HG03159 (cell line): ENCODE measurements at regions not wholly inside any gene's neighbourhood (a gene's known extent, or its start where the extent isn't known, plus 50 kb on each side); places are given as distances from the start of the nearest gene placed in this dataset.
"Not testable (repeated sequence)": the region's sequence is repeated elsewhere in the genome, so short reads cannot be mapped to it uniquely, and the experiment has no call there.

ENCODE experiments used
- ATAC-seq: cut with Tn5 transposase; IDR thresholded peaks from one replicate; pipeline ENCODE4 v1.9.1; 2021; ENCODE audit warnings: mild to moderate bottlenecking, moderate library complexity; ENCODE audit not compliant: unreplicated experiment

- no peak for ATAC-seq
Measured at GRCh38 chr1:194487172-194487571, 1300.8 kb upstream of the B3GALT2 start.

DNA sequence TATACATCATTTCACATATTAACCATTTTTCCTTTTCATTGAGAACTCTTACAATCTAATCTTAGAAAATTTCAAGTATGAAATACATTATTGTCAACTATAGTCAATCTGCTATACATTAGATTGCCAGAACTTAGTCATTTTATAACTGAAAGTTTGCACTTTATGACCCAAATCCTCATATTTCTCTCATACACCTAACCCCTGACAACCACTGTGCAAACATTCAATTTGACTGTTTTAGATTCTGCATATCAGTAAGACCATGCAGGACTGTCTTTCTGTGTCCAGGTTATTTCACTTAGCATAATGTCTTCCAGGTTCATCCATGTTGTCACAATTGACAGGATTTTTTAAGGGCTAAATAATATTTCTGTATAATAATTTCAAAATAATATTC lies 1299.0 kb upstream of the B3GALT2 start:
- ATAC-seq, result no peak

- no peak for ATAC-seq
Measured at GRCh38 chr1:194478731-194479130, 1292.3 kb upstream of the B3GALT2 start.

DNA sequence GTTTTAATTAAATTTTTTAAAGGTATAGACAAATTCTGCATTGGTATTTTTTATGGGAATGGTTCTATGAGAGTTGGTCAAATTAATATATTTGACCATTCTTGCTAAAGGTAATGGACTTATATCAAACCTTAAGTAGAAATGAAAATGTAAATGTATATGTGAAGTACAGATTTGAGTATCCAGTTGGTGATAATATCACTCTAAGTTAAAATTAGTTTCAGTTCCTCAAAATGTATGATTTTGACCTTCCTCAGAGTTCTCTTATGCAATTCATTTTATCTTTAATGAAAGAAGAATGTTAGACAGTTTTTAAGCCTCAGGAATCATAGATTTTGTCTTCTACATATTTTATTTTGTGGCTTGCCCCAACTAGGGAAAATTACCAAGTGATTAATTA lies 1291.5 kb upstream of the B3GALT2 start:
- ATAC-seq, result peak; percentile 98

GRCh38 chr1:194476872-194477271 lies 1290.5 kb upstream of the B3GALT2 start:
- no peak for ATAC-seq

DNA sequence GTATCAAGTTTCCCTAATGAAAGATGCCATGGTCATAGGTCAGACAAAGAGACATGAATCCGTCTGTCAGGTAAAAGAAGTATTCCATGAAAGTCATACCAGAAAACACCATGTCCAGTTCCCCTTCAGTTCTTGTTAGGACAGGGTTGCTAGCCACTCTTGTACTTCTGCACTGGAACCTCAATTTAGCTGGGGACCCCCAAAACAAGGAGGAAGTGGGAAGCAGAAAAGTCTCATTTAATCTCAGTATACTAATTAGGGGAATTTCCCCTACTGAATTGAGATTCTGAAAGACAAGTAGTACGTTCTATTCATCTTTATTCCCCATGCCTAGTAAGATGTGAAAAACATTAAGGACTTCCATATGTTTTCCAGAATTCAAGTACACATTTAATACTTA lies 1289.9 kb upstream of the B3GALT2 start:
- ATAC-seq, result no peak

DNA sequence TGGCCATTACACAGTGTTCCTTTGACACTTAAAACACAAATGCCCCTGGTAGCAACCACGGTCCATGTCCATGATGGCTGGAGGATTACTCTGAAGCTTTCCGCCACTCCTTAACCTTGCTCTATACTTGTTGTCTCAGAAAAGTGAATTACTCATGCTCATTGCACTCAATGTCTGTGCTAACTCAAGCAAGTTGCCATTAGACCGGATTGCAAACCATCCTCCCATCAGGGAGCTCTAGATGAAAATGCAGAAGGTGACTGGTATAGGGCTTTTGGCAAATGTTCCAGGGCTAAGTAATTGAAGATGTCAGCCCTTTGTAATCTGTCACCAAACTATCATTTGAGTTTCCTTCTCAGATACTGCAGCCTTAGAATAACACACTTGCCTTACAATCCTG lies 1288.3 kb upstream of the B3GALT2 start:
- no peak for ATAC-seq

- no peak for ATAC-seq
Measured at GRCh38 chr1:194473766-194474165, 1287.4 kb upstream of the B3GALT2 start.

- no peak for ATAC-seq
Measured at GRCh38 chr1:194469282-194469681, 1282.9 kb upstream of the B3GALT2 start.

GRCh38 chr1:194466706-194467105 lies 1280.3 kb upstream of the B3GALT2 start:
- ATAC-seq, result no peak

- no peak for ATAC-seq
Measured at GRCh38 chr1:194447636-194448035, 1261.2 kb upstream of the B3GALT2 start.

- ATAC-seq, result no peak
Measured at GRCh38 chr1:194445244-194445643, 1258.8 kb upstream of the B3GALT2 start.

GRCh38 chr1:194442901-194443575 lies 1256.6 kb upstream of the B3GALT2 start:
- no peak for ATAC-seq

- no peak for ATAC-seq
Measured at GRCh38 chr1:194437135-194437534, 1250.7 kb upstream of the B3GALT2 start.

DNA sequence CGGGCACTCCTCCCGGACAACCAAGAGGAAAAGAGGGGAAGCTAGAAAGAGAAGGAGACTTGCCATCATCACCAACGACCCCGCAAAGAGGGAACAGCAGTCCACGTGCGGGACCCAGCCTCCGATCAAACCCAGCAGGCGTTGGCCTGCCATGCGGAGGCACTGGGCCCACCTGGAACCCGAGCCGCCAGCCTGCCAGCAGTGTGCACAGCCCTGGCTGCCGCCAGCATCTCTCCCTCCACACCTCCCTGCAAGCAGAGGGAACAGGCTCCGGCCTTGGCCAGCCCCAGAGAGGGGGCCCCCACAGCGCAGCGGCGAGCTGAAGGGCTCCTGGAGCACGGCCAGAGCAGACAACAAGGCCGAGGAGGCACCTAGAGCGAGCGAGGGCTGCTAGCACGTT lies 1244.7 kb upstream of the B3GALT2 start:
- ATAC-seq, result no peak

DNA sequence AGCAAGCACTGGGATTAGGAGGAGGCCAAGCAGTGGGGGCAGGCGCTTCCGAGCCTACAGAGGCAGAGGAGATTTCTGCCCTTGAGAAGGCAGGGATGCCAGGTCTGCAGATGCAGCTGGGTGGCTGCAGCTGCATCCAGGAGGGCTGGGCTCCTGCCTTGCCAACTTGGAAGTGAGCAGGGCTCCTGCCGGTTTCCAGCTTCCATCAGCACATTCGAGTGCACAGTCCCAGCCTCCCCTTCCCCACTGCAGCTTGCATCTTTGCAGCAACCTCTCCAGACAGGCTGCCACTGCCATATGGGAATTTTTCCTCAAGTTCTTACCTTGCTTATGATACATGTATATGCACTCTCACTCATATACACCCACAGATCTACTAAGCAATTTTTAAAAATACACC lies 1234.3 kb upstream of the B3GALT2 start:
- ATAC-seq, result no peak

GRCh38 chr1:194419721-194420120 lies 1233.3 kb upstream of the B3GALT2 start:
- ATAC-seq, result no peak

DNA sequence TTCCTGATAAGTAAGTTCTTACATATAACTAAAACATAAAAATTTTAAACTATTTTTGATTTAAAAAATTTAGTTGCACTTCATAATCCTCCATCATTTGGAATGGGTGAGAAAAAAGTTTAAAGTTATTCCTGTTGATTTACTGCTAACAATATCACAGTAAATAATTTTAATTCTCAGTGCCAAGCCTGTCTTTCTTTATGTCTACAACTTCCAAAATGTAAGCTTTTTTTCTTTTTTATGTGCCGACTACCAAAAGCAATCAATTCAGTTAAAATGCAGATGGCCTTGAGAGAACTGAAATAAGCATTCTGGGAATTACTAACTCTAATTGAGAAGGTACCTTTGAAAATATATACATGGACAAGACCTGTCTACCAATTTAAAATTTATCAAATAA lies 1224.3 kb upstream of the B3GALT2 start:
- ATAC-seq, result no peak

GRCh38 chr1:194407238-194407637 lies 1220.8 kb upstream of the B3GALT2 start:
- not testable (repeated sequence) for ATAC-seq

DNA sequence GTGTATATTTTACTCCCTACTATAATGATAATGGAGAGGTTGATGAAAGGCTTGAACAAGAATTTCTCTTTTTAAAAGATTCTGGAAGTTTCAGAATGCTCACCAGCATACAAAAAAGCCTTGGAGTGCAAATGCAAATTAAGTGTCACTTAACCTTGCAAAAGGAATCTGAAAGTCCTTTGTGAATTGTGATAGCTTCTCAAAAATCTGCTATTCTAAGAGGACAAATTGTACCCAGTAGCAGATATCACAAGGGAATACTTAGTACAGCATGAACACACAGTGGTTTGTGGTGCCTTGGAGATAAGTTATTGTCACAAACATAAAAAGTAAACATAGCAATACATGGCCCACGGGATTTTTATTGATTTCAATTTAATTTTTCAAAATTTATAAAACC lies 1208.3 kb upstream of the B3GALT2 start:
- ATAC-seq, result no peak

- ATAC-seq, result no peak
Measured at GRCh38 chr1:194387531-194387930, 1201.1 kb upstream of the B3GALT2 start.

GRCh38 chr1:194378517-194378916 lies 1192.1 kb upstream of the B3GALT2 start:
- no peak for ATAC-seq

- no peak for ATAC-seq
Measured at GRCh38 chr1:194374649-194375048, 1188.2 kb upstream of the B3GALT2 start.
